ENCODE measurements at regions not wholly inside any gene's neighbourhood (a gene's known extent, or its start where the extent isn't known, plus 50 kb on each side); places are given as distances from the start of the nearest gene placed in this dataset.

- TF ChIP-seq EZH2phosphoT487 (IDR thresholded peaks at IDR 0.05; ENCODE audit: borderline replicate concordance) (no peak), CTCF (conservative IDR thresholded peaks at IDR 0.05; ENCODE audit: low read length) (no peak)
- Histone ChIP-seq H3K9ac (ENCODE audit: low read depth, low read length, poor library complexity, severe bottlenecking) (no peak overlapping the region), H3K4me1 (ENCODE audit: insufficient read depth, low read length, poor library complexity, severe bottlenecking) (peaks cover 3% of the 10 kb centered on the region), H3K9me2 (replicated peaks; ENCODE audit: low read depth, low read length) (no peaks in the 10 kb centered on the region), H4K20me1 (ENCODE audit: insufficient read depth, low read length, poor library complexity, severe bottlenecking) (no peaks in the 10 kb centered on the region), H3F3A (ENCODE audit: low read depth) (no peaks in the 10 kb centered on the region), H3K79me2 (ENCODE audit: insufficient read depth, low read length) (no peaks in the 10 kb centered on the region), H3K4me3 (ENCODE audit: low read length, poor library complexity, severe bottlenecking) (no peak overlapping the region), H2AFZ (ENCODE audit: low read length) (no peak overlapping the region), H3K4me2 (ENCODE audit: low read depth, low read length, poor library complexity, severe bottlenecking) (no peak overlapping the region), H3K36me3 (ENCODE audit: insufficient read depth, low read length) (no peaks in the 10 kb centered on the region), H3K27me3 (ENCODE audit: insufficient read depth, low read length, poor library complexity, severe bottlenecking) (no peaks in the 10 kb centered on the region), H3K9me3 (ENCODE audit: insufficient read depth, low read depth, low read length) (no peaks in the 10 kb centered on the region)
Measured at GRCh38 chr1:244352156-244352830, 99.4 kb downstream of the ADSS2 start.

GRCh38 chr1:244353551-244354091, 98.1 kb downstream of the ADSS2 start:
- H3K9ac ChIP-seq (ENCODE audit: low read depth, low read length, poor library complexity, severe bottlenecking), result no peak overlapping the region
- H3K9me2 ChIP-seq (replicated peaks; ENCODE audit: low read depth, low read length), result no peaks in the 10 kb centered on the region
- H4K20me1 ChIP-seq (ENCODE audit: insufficient read depth, low read length, poor library complexity, severe bottlenecking), result no peaks in the 10 kb centered on the region
- H3K4me1 ChIP-seq (ENCODE audit: insufficient read depth, low read length, poor library complexity, severe bottlenecking), result peaks cover 3% of the 10 kb centered on the region
- no peak overlapping the region for H3K4me3 ChIP-seq (ENCODE audit: low read length, poor library complexity, severe bottlenecking)
- no peaks in the 10 kb centered on the region for H3F3A ChIP-seq (ENCODE audit: low read depth)
- H2AFZ ChIP-seq (ENCODE audit: low read length), result no peak overlapping the region
- H3K79me2 ChIP-seq (ENCODE audit: insufficient read depth, low read length), result no peaks in the 10 kb centered on the region
- H3K36me3 ChIP-seq (ENCODE audit: insufficient read depth, low read length), result no peaks in the 10 kb centered on the region
- H3K4me2 ChIP-seq (ENCODE audit: low read depth, low read length, poor library complexity, severe bottlenecking), result no peak overlapping the region
- no peak for TF ChIP-seq CTCF (conservative IDR thresholded peaks at IDR 0.05; ENCODE audit: low read length)
- no peak for TF ChIP-seq EZH2phosphoT487 (IDR thresholded peaks at IDR 0.05; ENCODE audit: borderline replicate concordance)
- no peaks in the 10 kb centered on the region for H3K9me3 ChIP-seq (ENCODE audit: insufficient read depth, low read depth, low read length)
- H3K27me3 ChIP-seq (ENCODE audit: insufficient read depth, low read length, poor library complexity, severe bottlenecking), result no peaks in the 10 kb centered on the region

- Histone ChIP-seq H3F3A (ENCODE audit: low read depth) (no peaks in the 10 kb centered on the region), H4K20me1 (ENCODE audit: insufficient read depth, low read length, poor library complexity, severe bottlenecking) (no peaks in the 10 kb centered on the region), H2AFZ (ENCODE audit: low read length) (no peak overlapping the region), H3K27me3 (ENCODE audit: insufficient read depth, low read length, poor library complexity, severe bottlenecking) (no peaks in the 10 kb centered on the region), H3K9me3 (ENCODE audit: insufficient read depth, low read depth, low read length) (no peaks in the 10 kb centered on the region), H3K36me3 (ENCODE audit: insufficient read depth, low read length) (no peaks in the 10 kb centered on the region), H3K79me2 (ENCODE audit: insufficient read depth, low read length) (no peaks in the 10 kb centered on the region), H3K9me2 (replicated peaks; ENCODE audit: low read depth, low read length) (no peaks in the 10 kb centered on the region), H3K4me2 (ENCODE audit: low read depth, low read length, poor library complexity, severe bottlenecking) (no peak overlapping the region), H3K9ac (ENCODE audit: low read depth, low read length, poor library complexity, severe bottlenecking) (no peak overlapping the region), H3K4me3 (ENCODE audit: low read length, poor library complexity, severe bottlenecking) (no peak overlapping the region), H3K4me1 (ENCODE audit: insufficient read depth, low read length, poor library complexity, severe bottlenecking) (peaks cover 3% of the 10 kb centered on the region)
- TF ChIP-seq EZH2phosphoT487 (IDR thresholded peaks at IDR 0.05; ENCODE audit: borderline replicate concordance) (no peak), CTCF (conservative IDR thresholded peaks at IDR 0.05; ENCODE audit: low read length) (no peak)
Measured at GRCh38 chr1:244354810-244355278, 96.9 kb downstream of the ADSS2 start.

Data from Loucy (cell line).